GM23338 (cell line): ENCODE measurements at regions not wholly inside any gene's neighbourhood (a gene's known extent, or its start where the extent isn't known, plus 50 kb on each side); places are given as distances from the start of the nearest gene placed in this dataset.
A peak's percentile ranks its signal among the peaks of the same experiment; 100 is the strongest.

Experiments used
- ATAC-seq: fragments of 200-7000 bp; cut with Tn5 transposase; 3 replicates; pipeline ENCODE4 v1.9.1; 2020
- DNase-seq: peaks from one replicate; pipeline ENCODE4 v3.0.0-alpha.2; 2015; ENCODE audit warnings: low spot score
- H2AFZ ChIP-seq: fragments of 200-600 bp; sonication (generic); 2 replicates; pipeline ENCODE4 v1.8.0; 2016; ENCODE audit warnings: antibody characterized with exemption, mild to moderate bottlenecking, moderate library complexity
- H3F3A ChIP-seq: fragments of 200-600 bp; sonication (generic); replicated peaks from 2 replicates; pipeline ENCODE4 v1.8.0; 2017; ENCODE audit warnings: antibody characterized with exemption, mixed run types, low read depth
- H3K27ac ChIP-seq: fragments of 200-600 bp; sonication (generic); 2 replicates; pipeline ENCODE4 v1.6.1; 2016; ENCODE audit warnings: low read depth
- H3K27me3 ChIP-seq: fragments of 200-600 bp; sonication (generic); 2 replicates; pipeline ENCODE4 v1.8.0; 2016; ENCODE audit warnings: mild to moderate bottlenecking, mixed run types, moderate library complexity; ENCODE audit not compliant: insufficient read depth
- H3K36me3 ChIP-seq: fragments of 200-600 bp; sonication (generic); 2 replicates; pipeline ENCODE4 v1.8.0; 2016; ENCODE audit warnings: mild to moderate bottlenecking; ENCODE audit not compliant: insufficient read depth
- H3K4me1 ChIP-seq: fragments of 200-600 bp; sonication (generic); 2 replicates; pipeline ENCODE4 v1.8.0; 2016; ENCODE audit warnings: mild to moderate bottlenecking, moderate library complexity; ENCODE audit not compliant: insufficient read depth
- H3K4me2 ChIP-seq: fragments of 200-600 bp; sonication (generic); 2 replicates; pipeline ENCODE4 v1.7.1; 2017; ENCODE audit warnings: mixed run types
- H3K4me3 ChIP-seq: fragments of 200-600 bp; sonication (generic); 2 replicates; pipeline ENCODE4 v1.6.1; 2016; ENCODE audit warnings: mixed run types
- H3K79me2 ChIP-seq: fragments of 200-600 bp; sonication (generic); replicated peaks from 2 replicates; pipeline ENCODE4 v1.8.0; 2017; ENCODE audit warnings: mild to moderate bottlenecking; ENCODE audit not compliant: insufficient read depth
- H3K9me2 ChIP-seq: fragments of 200-600 bp; sonication (generic); 2 replicates; pipeline ENCODE4 v1.8.0; 2017; ENCODE audit not compliant: insufficient read depth
- H4K20me1 ChIP-seq: fragments of 200-600 bp; sonication (generic); replicated peaks from 2 replicates; pipeline ENCODE4 v1.8.0; 2017; ENCODE audit warnings: mild to moderate bottlenecking; ENCODE audit not compliant: insufficient read depth
- H3K27ac Mint-ChIP-seq: 2 replicates; pipeline ENCODE4 v1.8.0; 2020; ENCODE audit warnings: inconsistent platforms, mild to moderate bottlenecking, moderate library complexity, mixed read lengths
- H3K27me3 Mint-ChIP-seq: 3 replicates; pipeline ENCODE4 v1.8.0; 2022; ENCODE audit warnings: low read depth, mild to moderate bottlenecking, moderate library complexity, mixed read lengths, inconsistent platforms; ENCODE audit not compliant: insufficient read depth, poor library complexity
- H3K36me3 Mint-ChIP-seq: 3 replicates; pipeline ENCODE4 v1.8.0; 2021; ENCODE audit warnings: low read depth, mild to moderate bottlenecking, inconsistent platforms, moderate library complexity, mixed read lengths
- H3K4me1 Mint-ChIP-seq: 3 replicates; pipeline ENCODE4 v1.8.0; 2020; ENCODE audit warnings: mild to moderate bottlenecking, inconsistent platforms, mixed read lengths
- H3K4me3 Mint-ChIP-seq: 3 replicates; pipeline ENCODE4 v1.8.0; 2021; ENCODE audit warnings: moderate library complexity, mild to moderate bottlenecking, inconsistent platforms, mixed read lengths
- H3K9me3 Mint-ChIP-seq: 3 replicates; pipeline ENCODE4 v1.8.0; 2020; ENCODE audit warnings: moderate library complexity, mild to moderate bottlenecking, inconsistent platforms, mixed read lengths
- CREB1 ChIP-seq: fragments of 250-450 bp; sonication (Bioruptor Pico); IDR thresholded peaks from 2 replicates; pipeline ENCODE4 v1.5.0; 2020; ENCODE audit warnings: low read depth, mild to moderate bottlenecking, moderate library complexity
- CTCF ChIP-seq, 2 experiments: fragments of 200-600 bp in 1 of 2; sonication (generic) in 1 of 2; conservative IDR thresholded peaks; 2 replicates each; pipeline versions ENCODE4 v1.5.1 to v1.6.1; 2016 to 2017; ENCODE audit warnings: antibody characterized with exemption in 2 of 2, low read depth in 2 of 2, mild to moderate bottlenecking in 2 of 2, moderate library complexity in 1 of 2
- ETS1 ChIP-seq: IDR thresholded peaks from 2 replicates; pipeline ENCODE4 v1.6.1; 2016; ENCODE audit warnings: antibody characterized with exemption
- EZH2 ChIP-seq: fragments of 200-600 bp; sonication (generic); IDR thresholded peaks from one replicate; pipeline ENCODE4 v1.8.0; 2017; ENCODE audit warnings: antibody characterized with exemption, mild to moderate bottlenecking, low read depth; ENCODE audit not compliant: unreplicated experiment
- EZH2phosphoT487 ChIP-seq: fragments of 200-600 bp; sonication (generic); IDR thresholded peaks from one replicate; pipeline ENCODE4 v1.8.1; 2018; ENCODE audit warnings: antibody characterized with exemption; ENCODE audit not compliant: unreplicated experiment
- JUNB ChIP-seq: IDR thresholded peaks from one replicate; pipeline ENCODE4 v1.6.1; 2016; ENCODE audit warnings: antibody characterized with exemption; ENCODE audit not compliant: unreplicated experiment
- NANOG ChIP-seq: IDR thresholded peaks from 2 replicates; pipeline ENCODE4 v1.6.1; 2016; ENCODE audit warnings: antibody characterized with exemption, borderline replicate concordance
- POLR2AphosphoS5 ChIP-seq: IDR thresholded peaks from 2 replicates; pipeline ENCODE4 v1.6.1; 2016; ENCODE audit warnings: antibody characterized with exemption, low read depth
- REST ChIP-seq: IDR thresholded peaks from one replicate; pipeline ENCODE4 v1.6.1; 2018; ENCODE audit warnings: antibody characterized with exemption; ENCODE audit not compliant: unreplicated experiment
- STAT1 ChIP-seq: IDR thresholded peaks from one replicate; pipeline ENCODE4 v1.6.1; 2016; ENCODE audit warnings: antibody characterized with exemption; ENCODE audit not compliant: unreplicated experiment
- ZNF114 ChIP-seq: fragments of 250-450 bp; sonication (Bioruptor Pico); IDR thresholded peaks from 2 replicates; pipeline ENCODE4 v1.5.0; 2020; ENCODE audit warnings: mild to moderate bottlenecking, moderate library complexity
- ZNF331 ChIP-seq: fragments of 250-450 bp; sonication (Bioruptor Pico); IDR thresholded peaks from 2 replicates; pipeline ENCODE4 v1.5.0; 2020; ENCODE audit warnings: low read depth, mild to moderate bottlenecking, moderate library complexity
- ZNF462 ChIP-seq: fragments of 250-450 bp; sonication (Bioruptor Pico); IDR thresholded peaks from 2 replicates; pipeline ENCODE4 v1.5.0; 2020; ENCODE audit warnings: mild to moderate bottlenecking, moderate library complexity

GRCh38 chr4:138891631-138892031, 124.0 kb upstream of the NOCT start:
- Histone ChIP-seq H3K4me3 (no peak overlapping the region), H4K20me1 (no peaks in the 10 kb centered on the region), H3K9me2 (no peaks in the 10 kb centered on the region), H3K79me2 (no peaks in the 10 kb centered on the region), H3K36me3 (peaks cover 5% of the 10 kb centered on the region), H3F3A (no peaks in the 10 kb centered on the region), H3K27ac (peak overlapping the region; percentile 12; the same call in 1 of the 2 replicates), H3K4me1 (peaks cover 29% of the 10 kb centered on the region), H3K4me2 (peak overlapping the region; percentile 52), H3K27me3 (no peaks in the 10 kb centered on the region), H2AFZ (peak overlapping the region; percentile 14; the same call in 1 of the 2 replicates)
- Mint-ChIP-seq H3K27ac (peak overlapping the region; percentile 81), H3K4me3 (no peak overlapping the region), H3K9me3 (peaks cover 23% of the 10 kb centered on the region), H3K36me3 (peaks cover 21% of the 10 kb centered on the region; the same call in 2 of the 3 replicates), H3K27me3 (peaks cover 6% of the 10 kb centered on the region), H3K4me1 (peaks cover 33% of the 10 kb centered on the region)
- TF ChIP-seq REST (no peak), ZNF462 (CRISPR knock-in tag) (no peak), POLR2AphosphoS5 (no peak), ZNF331 (CRISPR knock-in tag) (no peak), CREB1 (CRISPR knock-in tag) (no peak), STAT1 (no peak), EZH2phosphoT487 (no peak), JUNB (no peak), ETS1 (no peak), NANOG (no peak), EZH2 (no peak), ZNF114 (CRISPR knock-in tag) (no peak), CTCF (conservative IDR thresholded peaks at IDR 0.05; ENCODE audit: low read depth in 2 of 2) (no peak)
- no peak for DNase-seq
- no peak; the same call in 1 of the 3 replicates for ATAC-seq
